Endothelial cell (in vitro differentiated cells): ENCODE measurements at regions not wholly inside any gene's neighbourhood (a gene's known extent, or its start where the extent isn't known, plus 50 kb on each side); places are given as distances from the start of the nearest gene placed in this dataset.
"Not testable (repeated sequence)": the region's sequence is repeated elsewhere in the genome, so short reads cannot be mapped to it uniquely, and the experiment has no call there.

Experiments used
- DNase-seq: peaks from one replicate; pipeline ENCODE4 v3.0.0; 2021; ENCODE audit warnings: low spot score
- H3K27ac Mint-ChIP-seq: one replicate; pipeline ENCODE4 v1.8.0; 2021; ENCODE audit warnings: mixed read lengths, inconsistent platforms; ENCODE audit not compliant: unreplicated experiment
- H3K27me3 Mint-ChIP-seq: one replicate; pipeline ENCODE4 v1.8.0; 2021; ENCODE audit warnings: mild to moderate bottlenecking, moderate library complexity, mixed read lengths, inconsistent platforms; ENCODE audit not compliant: unreplicated experiment
- H3K36me3 Mint-ChIP-seq: one replicate; pipeline ENCODE4 v1.8.0; 2021; ENCODE audit warnings: mild to moderate bottlenecking, low read depth, mixed read lengths, inconsistent platforms; ENCODE audit not compliant: unreplicated experiment
- H3K4me1 Mint-ChIP-seq: one replicate; pipeline ENCODE4 v1.8.0; 2021; ENCODE audit warnings: mild to moderate bottlenecking, mixed read lengths, inconsistent platforms; ENCODE audit not compliant: unreplicated experiment
- H3K4me3 Mint-ChIP-seq: one replicate; pipeline ENCODE4 v1.8.0; 2021; ENCODE audit warnings: mild to moderate bottlenecking, mixed read lengths, inconsistent platforms; ENCODE audit not compliant: unreplicated experiment
- H3K9me3 Mint-ChIP-seq: one replicate; pipeline ENCODE4 v1.8.0; 2021; ENCODE audit warnings: mixed read lengths, inconsistent platforms; ENCODE audit not compliant: unreplicated experiment
- CTCF ChIP-seq: fragments of 200-600 bp; sonication (generic); IDR thresholded peaks from one replicate; pipeline ENCODE4 v1.5.0; 2021; ENCODE audit warnings: antibody characterized with exemption; ENCODE audit not compliant: unreplicated experiment

GRCh38 chr3:158026236-158026635, 80.0 kb downstream of the SHOX2 start:
- Mint-ChIP-seq H3K9me3 (no peaks in the 10 kb centered on the region), H3K4me3 (no peak overlapping the region), H3K27ac (no peak overlapping the region), H3K36me3 (no peaks in the 10 kb centered on the region), H3K27me3 (no peaks in the 10 kb centered on the region), H3K4me1 (no peaks in the 10 kb centered on the region)
- DNase-seq, result no peak
- no peak for TF ChIP-seq CTCF

- H3K27ac Mint-ChIP-seq, result not testable (repeated sequence)
These were observed 86.3 kb downstream of the SHOX2 start for GRCh38 chr3:158019897-158020296.

GRCh38 chr3:158018462-158018861, 87.8 kb downstream of the SHOX2 start:
- no peak for DNase-seq
- TF ChIP-seq CTCF, result no peak
- no peak overlapping the region for H3K4me3 Mint-ChIP-seq
- no peaks in the 10 kb centered on the region for H3K9me3 Mint-ChIP-seq
- no peaks in the 10 kb centered on the region for H3K27me3 Mint-ChIP-seq
- no peaks in the 10 kb centered on the region for H3K4me1 Mint-ChIP-seq
- H3K36me3 Mint-ChIP-seq, result no peaks in the 10 kb centered on the region
- no peak overlapping the region for H3K27ac Mint-ChIP-seq

More at GRCh38 chr3:158019897-158020296, 86.3 kb downstream of the SHOX2 start:
- H3K36me3 Mint-ChIP-seq, DNase-seq, H3K4me1 Mint-ChIP-seq, H3K9me3 Mint-ChIP-seq, H3K4me3 Mint-ChIP-seq, H3K27me3 Mint-ChIP-seq: not testable (repeated sequence)

GRCh38 chr3:158012901-158013300, 93.3 kb downstream of the SHOX2 start:
- Mint-ChIP-seq H3K36me3 (peaks cover 10% of the 10 kb centered on the region), H3K9me3 (peaks cover 7% of the 10 kb centered on the region), H3K4me3 (no peak overlapping the region), H3K27me3 (no peaks in the 10 kb centered on the region), H3K27ac (no peak overlapping the region), H3K4me1 (no peaks in the 10 kb centered on the region)
- no peak for TF ChIP-seq CTCF
- DNase-seq, result no peak

GRCh38 chr3:158005391-158006100, 100.7 kb downstream of the SHOX2 start:
- Mint-ChIP-seq H3K36me3 (peaks cover 2% of the 10 kb centered on the region), H3K4me3 (no peak overlapping the region), H3K9me3 (peaks cover under 1% of the 10 kb centered on the region), H3K27me3 (peaks cover 2% of the 10 kb centered on the region), H3K27ac (no peak overlapping the region), H3K4me1 (peaks cover 10% of the 10 kb centered on the region)
- no peak for TF ChIP-seq CTCF
- DNase-seq, result no peak
